ENCODE measurements at regions not wholly inside any gene's neighbourhood (a gene's known extent, or its start where the extent isn't known, plus 50 kb on each side); places are given as distances from the start of the nearest gene placed in this dataset.
"Not testable (repeated sequence)": the region's sequence is repeated elsewhere in the genome, so short reads cannot be mapped to it uniquely, and the experiment has no call there.

- TF ChIP-seq HNF4G (IDR thresholded peaks at IDR 0.05); CTCF (IDR thresholded peaks at IDR 0.05; ENCODE audit: low read depth, low read length, missing input control); RAD21 (IDR thresholded peaks at IDR 0.05); RXRA (IDR thresholded peaks at IDR 0.05); REST (IDR thresholded peaks at IDR 0.05); MAX (IDR thresholded peaks at IDR 0.05); ATF3 (IDR thresholded peaks at IDR 0.05); SP1 (IDR thresholded peaks at IDR 0.05): not testable (repeated sequence)
Measured at GRCh38 chr14:105628531-105629067, 102.2 kb downstream of the TMEM121 start.
